ENCODE measurements at regions not wholly inside any gene's neighbourhood (a gene's known extent, or its start where the extent isn't known, plus 50 kb on each side); places are given as distances from the start of the nearest gene placed in this dataset.

GRCh38 chr10:4219901-4220300 is 434.9 kb upstream of the KLF6 start:
- TF ChIP-seq CTCF (IDR thresholded peaks at IDR 0.05): no peak
- no peak for TF ChIP-seq POLR2A (IDR thresholded peaks at IDR 0.05)

Measured in testis (tissue), 2 donors.